GM18498 (cell line): ENCODE measurements at regions not wholly inside any gene's neighbourhood (a gene's known extent, or its start where the extent isn't known, plus 50 kb on each side); places are given as distances from the start of the nearest gene placed in this dataset.
A peak's percentile ranks its signal among the peaks of the same experiment; 100 is the strongest.

Experiments
- ATAC-seq: cut with Tn5 transposase; IDR thresholded peaks from one replicate; pipeline ENCODE4 v1.9.1; 2021; ENCODE audit warnings: mild to moderate bottlenecking, moderate library complexity; ENCODE audit not compliant: unreplicated experiment

DNA sequence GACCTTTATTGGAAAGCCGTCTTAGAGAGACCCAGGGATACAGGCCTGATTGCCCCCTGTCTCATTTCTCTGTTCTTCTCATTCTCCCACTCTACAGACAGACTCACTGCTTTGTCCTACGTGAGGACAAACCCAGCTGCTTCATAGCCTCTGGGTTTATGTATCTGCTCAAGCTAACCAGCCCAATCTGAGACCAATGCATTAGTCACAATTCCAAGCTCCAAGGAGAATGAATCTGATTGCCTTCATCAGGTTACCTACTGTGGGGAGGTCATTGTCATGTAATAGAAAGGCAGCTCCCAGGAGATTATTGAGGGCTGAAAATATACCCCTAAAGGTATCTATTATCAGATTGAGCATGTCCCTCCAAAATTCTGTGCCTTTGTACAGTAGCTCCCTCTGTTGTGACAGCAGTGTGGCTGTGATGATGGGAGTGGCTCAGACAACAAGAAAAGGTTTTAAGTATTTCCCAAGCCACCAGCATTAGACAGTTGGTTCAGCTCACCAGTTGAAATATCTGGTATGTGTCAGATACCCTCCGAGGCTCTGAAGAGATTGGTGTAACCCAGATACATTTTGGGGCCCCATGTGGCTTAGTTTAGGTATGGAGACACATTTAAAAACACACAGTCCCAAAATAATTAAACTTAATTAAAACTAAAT is 123.1 kb upstream of the EEPD1 start:
- no peak for ATAC-seq

DNA sequence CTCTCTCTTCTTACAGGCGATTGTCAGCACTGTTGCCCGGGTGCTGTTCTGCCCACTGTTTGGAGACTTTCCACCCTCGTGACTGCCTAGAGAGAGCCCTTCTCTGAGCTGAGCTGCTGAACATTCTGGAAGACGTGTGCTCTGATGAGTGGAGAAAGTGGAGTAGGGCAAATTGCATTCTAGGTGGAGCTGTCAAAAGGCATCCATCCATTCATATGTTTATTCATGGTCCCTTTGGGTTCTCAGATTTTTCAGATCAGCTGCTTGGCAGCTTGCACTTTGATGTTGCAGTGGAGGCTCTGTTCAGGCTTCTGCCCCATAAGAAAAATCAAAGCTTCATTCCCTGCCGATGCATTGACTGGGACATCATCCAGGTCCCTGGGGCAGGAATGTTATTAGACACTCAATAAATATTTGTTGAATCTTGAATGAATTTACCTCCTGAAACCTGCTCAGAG is 120.7 kb upstream of the EEPD1 start:
- no peak for ATAC-seq

DNA sequence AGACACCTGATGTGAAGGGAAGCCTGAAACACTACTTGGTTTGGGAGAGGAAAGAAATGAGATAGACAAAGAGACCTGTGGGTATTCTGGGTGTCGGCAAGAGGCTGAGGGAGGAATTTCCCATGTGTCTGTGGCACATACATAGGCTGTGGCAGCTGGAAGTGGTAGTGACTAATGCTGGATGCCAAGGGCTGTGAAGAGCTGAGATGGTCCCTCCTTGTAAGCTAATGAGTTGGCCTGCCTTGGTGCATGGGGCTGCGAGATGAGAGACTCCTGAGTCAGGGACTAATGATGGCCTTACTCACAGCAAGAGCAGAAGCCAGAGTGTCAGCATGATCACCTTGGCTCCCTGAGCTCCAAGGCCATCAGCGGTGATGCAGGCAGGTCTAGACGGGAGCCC is 119.0 kb upstream of the EEPD1 start:
- no peak for ATAC-seq

DNA sequence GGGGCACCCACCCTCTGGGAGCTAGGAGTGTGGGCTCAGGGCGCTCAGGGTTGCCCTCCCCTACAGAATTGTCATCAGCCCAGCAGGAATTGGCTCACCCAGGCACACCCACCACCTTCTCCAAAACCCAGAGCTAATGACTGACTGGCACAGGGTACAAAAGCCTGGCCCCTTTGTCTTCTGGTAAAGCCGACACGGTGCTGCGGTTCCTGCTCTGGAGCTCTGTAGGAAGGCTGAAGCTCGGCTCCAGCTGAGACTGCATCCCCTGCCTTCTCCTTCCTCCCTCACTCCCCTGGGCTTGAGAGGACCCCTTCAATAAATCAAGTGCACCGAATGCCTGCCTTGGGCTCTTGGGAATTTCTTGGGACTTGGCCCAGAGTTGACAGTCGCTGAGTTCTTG is 117.9 kb upstream of the EEPD1 start:
- no peak for ATAC-seq

DNA sequence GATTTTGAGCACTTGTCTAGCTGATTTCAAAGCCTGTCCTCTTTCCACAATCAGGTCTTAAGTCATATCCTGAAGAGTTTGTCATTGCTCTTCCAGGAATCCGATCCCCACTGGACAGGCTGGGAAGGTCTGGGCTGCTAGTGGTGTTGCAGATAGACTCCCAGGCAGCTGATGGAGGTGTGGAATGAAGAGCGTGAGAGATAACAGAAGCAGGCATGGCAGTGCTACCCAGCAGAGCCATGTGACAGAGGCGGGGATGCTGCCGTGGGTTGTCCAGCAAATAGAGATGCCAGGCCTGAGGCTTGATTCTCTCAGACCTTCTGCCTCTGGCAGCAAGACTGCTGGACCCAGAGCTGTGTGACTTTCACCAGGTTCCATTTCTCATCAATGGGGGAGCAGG is 116.5 kb upstream of the EEPD1 start:
- ATAC-seq: no peak

DNA sequence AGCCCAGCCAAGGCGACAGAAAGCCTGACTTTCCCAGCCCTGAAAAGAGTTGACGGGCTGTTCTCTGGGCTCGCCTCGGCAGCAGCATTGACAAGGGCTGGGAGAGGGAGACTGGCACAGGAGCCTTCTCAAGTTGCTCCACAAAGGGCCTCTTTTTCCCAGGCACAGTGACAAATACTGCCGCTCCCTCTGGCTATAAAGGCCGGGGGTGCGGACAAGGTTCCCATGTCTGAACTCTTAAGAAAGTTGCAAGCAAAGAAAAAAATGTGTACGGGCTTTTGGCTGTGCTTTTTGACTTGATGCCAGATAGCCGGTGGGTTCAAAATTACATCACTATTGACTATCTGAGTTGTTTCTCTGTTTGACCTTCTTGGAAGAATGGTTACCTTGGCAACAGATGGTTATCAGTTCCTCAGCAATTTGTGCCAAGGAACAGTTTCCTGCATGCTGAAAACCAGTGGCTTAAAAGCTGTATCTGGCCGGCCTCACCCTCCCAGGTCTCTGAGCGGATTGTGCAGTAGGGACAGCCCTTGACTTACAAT is 115.9 kb upstream of the EEPD1 start:
- no peak for ATAC-seq

DNA sequence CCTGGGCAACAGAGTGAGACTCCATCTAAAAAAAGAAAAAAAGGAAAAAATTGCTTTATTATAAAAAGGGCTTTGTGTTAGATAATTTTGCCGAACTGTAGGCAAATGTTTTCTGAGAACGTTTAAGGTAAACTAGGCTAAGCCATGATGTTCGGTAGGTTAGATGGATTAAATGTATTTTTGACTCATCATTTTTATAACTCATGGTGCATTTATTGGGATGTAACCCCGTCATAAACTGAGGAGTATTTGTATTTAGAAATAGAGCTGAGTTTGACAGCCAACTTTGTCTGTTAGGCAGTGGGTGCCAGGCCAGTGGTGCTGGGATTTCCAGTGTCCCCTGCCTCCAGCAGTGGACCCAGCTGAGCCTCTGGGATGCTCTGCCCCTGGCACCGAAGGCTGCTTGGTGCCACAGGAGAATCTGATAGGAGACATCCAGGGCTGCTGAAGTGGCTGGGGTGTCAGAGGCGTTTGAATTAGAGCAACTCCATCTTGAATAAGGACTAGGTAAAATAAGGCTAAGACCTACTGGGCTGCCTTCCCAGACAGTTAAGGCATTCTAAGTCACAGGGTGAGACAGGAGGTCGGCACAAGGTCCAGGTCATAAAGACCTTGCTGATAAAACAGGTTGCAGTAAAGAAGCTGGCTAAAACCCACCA is 114.9 kb upstream of the EEPD1 start:
- no peak for ATAC-seq

DNA sequence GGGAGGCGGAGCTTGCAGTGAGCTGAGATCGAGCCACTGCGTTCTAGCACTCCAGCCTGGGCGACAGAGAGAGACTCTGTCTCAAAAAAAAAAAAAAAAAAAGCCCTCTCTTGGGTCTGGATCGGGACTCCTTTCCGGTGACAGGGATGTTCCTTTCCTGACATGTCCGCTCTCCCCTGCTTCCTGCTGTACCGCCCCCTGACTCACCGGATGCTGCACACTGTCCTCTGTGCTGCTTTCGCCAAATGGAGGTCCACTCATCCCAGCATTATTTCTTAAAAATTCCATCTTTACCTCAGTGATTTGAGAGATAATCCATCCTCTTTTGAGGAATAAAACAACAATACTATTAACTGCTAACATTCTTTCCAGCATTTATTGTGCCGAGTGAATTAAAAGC is 113.8 kb upstream of the EEPD1 start:
- ATAC-seq: no peak

DNA sequence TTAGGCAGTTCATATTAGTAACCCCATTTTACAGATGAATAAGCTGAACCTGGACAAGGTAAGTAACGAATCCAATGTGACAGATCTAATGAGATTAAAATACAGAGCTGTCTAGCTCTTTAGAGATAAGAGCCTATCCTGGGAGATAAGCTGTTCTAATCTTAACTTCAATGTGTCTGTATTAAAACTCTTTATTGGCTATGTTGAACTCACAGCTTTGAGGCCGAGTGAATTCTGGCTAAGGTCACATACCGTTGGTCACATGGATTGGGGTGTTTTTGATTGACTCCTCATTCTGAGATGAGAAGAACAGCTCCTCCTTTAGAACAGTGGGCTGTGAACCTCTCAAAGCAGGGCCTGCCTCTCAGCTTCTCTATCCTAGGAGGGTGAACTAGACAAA is 113.4 kb upstream of the EEPD1 start:
- ATAC-seq: no peak

DNA sequence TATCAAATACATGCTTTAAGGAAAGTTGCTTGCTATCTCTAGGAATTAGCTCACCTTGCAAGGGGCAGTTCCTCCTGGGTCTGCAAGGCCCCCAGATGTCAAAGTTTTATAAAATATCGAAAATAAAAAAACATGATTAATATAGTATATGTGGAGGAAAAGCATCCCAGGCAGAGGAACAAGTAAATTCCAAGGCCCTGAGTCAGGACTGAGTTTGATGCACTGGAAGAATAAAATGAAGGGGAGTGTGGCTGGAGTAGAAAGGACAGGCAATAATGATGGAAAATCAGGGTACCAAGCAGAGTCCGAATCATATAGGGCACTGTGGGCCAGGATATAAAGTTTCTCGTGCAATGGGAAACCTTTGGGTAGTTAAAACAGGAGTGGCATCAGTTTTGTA is 112.4 kb upstream of the EEPD1 start:
- ATAC-seq: no peak

DNA sequence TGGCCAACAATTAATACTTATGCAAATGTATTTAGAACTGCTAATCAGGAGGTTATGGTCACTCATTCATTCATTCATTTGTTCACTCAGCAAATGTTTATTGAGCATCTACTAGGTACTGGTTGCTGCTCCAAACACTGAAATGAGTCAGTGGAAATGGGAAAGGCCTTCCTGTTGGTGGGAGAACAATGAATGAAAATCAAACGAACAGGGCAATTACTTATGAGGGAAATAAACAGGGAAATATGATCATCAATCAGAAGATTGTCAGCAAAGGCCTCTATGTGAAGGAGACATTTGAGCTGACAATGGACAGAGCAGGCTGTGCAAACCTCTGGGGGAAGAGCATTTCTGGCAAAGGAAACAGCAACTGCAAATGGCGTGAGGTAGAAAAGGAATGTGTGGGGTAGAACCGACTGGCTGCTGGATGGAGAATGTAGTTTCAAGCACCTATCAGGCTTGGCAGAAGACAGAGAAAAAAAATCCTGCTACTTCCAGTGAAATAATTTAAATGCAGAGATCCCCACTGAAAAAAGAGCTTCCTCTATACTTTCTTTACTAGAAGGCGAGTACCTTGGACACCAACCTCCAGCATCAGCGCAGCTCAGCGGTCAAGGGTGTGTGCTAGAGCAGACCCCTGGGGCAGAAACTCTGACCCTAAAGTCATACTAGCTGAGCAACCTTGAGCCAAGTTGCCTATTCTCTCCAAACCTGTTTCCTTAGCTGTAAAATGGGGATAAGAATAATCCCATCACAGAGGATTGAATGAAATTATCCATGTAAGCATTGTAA is 108.8 kb upstream of the EEPD1 start:
- ATAC-seq: no peak

DNA sequence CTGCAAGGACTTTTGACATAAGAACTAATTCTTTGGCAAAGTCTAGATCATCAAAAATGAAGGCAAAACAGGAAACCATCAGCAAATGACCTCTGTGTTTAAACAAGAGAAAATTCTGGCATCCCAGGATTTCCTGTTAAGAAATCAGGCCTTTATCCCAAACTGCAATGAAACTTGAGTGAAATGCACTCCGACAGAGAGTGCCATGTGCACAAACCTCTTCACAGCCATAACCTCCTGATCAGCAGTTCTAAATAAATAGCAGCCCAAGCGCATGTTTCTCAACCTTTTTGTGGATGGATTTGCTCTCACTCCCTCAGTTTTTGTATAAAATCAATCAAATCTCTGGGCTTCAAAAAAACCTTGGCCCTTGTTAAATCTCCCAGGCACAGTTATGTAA is 107.7 kb upstream of the EEPD1 start:
- no peak for ATAC-seq

DNA sequence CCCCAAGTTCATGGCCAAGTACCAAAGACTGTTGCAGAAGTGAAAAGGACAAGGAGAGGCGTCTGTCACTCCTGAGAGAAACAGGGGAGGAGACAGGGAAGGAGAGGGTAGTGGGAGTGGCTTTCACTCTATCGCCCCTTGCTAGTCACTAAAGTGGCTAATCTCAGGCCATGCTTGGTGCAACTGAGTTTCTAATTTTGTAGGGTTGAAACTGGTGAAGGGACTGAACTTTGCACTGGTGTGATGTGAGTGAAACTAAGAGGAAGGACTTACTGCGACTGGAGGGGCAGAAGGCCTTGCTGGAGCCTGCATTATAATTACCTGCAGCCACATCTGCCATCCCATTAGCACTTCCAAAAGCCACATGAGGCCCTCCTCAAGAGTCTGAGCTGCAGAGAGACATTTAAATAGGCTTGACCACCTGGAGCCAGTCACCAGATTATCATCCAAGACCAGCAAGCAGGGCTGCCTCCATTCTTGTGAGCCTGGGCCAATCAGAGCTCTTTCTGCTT is 107.2 kb upstream of the EEPD1 start:
- ATAC-seq: no peak

DNA sequence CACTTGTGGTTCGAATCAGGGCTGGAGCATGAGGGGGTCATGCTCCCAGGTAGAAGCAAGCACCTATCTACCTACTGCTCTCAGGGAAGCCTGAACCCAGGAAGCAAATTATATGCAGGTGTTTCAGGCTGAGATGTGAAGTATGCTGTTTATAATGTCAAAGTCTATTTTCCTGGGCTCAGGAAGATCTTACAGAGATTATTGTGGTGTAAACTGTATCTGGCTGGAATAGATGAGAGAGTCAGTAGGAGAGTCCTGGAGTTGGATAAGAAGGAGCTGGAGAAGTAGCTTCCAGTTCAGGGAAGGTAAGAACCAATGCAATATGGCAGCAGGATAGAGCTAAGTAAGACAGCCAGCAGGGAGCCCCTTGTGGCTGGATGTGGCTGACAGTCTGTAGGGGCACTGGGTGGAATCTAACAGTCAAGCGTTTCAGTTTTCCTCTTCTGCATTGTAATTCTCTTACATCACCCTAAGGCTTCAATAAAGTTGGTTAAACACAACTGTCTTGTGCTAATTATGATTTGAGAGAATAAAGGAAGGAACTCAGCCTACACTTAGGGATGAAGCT is 105.9 kb upstream of the EEPD1 start:
- no peak for ATAC-seq

DNA sequence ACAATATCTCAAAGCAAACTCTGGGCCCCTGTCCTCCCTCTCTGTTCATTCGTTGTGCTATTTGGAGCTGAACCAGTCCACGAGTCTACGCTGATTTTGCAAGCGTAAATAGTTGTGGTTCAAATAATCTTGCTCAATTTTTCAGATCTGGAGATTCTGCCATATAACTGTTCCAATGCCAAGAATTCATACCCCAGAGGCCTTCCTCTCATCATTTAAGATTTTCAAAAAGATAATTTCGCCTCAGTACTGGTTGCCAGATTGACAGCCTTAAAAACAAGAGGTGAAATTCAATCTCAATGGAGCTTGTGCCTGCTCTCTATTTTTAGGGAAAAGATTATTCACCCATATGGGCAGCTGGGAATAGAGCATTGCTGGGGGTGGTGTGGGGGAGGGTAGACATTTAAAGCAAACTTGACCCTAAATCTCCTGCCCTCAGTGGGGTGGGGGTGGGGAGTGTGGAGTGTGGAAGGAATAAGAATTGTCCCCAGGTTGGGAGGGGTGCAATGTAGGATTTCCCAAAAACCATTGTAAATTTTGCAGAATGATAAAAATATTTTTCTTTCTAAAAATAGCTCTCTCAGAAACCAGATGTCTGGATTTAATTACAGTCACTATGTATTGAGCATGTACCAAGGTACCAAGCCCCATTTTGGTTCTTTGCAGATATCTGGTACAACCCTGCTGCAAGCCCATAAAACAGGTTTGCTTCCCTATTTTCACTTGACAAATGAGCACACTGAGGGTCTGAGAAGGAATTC is 104.7 kb upstream of the EEPD1 start:
- no peak for ATAC-seq

DNA sequence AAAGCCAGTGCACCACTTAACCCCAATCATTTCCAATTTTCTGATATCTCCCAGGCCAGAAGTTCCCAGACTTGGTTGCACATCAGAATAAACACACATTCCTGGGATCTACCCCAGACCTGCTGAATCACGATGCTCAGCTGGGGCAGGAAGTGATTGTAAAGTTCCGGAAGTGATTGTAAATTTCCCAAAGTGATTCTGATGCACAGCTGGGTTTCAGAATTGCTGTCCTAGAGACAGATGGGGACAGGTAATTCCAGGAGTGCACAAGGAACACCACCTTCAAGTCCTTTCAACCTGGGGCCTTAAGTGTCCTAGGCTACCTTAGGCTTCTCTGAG is 104.2 kb upstream of the EEPD1 start:
- no peak for ATAC-seq

DNA sequence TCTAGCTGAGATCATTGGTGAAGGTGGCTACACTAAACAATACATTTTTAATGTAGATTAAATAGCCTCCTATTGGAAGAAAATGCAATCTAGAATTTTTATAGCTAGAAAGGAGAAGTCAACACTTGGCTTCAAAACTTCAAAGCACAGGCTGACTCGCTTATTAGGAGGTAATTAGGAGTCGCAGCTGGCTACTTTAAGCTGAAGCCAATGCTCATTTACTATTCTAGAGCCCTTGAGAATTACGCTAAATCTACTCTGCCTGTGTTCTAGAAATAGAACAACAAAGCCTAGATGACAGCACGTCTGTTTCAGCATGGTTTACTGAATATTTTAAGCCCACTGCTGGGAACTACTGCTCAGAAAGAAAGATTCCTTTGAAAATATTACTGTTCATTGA is 101.6 kb upstream of the EEPD1 start:
- no peak for ATAC-seq

DNA sequence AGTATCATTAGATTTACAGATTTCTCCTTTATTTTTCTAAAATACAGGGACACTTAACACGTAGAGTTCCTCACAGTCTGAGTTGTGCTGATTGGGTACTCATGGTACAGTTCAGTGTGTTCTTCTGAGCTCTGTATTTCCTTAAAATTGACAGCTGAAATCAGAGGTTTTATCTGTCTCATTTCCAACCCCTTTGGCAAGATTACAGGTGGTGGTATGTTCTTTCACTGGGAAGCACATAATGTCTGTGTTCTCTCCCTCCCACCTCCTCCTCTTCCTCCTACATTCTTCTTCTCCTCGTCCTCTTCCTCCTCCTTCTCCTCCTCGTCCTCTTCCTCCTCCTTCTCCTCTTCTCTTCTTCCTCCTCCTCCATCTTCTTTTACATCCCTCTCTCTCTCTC is 99.5 kb upstream of the EEPD1 start:
- ATAC-seq: no peak

DNA sequence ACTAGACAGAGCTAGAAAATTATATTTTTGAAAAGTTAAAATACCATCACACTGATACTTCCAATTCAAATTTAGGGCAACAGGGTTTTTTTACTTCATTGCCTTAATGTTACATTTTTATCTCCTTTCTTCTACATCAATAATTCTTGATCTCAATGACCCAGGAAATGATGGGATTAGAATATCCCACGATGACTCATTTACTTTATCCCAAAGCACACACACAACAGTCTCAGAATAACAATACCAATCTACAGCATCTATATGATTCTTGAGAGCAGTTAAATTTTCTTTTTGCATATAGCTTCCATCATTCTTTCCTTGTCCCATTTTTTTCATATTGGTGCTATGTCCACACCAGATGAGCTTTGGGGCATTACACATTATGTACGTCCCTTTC is 98.4 kb upstream of the EEPD1 start:
- no peak for ATAC-seq

DNA sequence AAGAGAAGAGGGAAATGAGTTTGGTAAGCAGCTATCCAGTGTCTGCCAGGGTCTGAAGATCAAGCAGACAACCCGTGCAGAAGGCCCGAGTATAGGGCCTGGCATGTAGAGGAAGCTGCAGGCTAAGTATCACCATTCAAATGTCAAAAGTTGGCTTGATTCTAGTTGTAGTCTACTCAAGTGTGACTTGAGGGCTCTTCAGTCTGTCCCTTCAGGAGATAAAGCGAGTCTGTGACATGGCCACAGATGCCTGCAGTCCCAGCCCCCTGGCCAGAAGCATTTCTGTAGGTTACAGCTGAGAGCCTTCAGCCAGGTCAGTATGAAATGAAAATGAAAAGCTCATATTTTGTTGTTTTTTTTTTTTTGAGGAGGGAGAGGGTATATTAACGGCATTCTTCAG is 97.8 kb upstream of the EEPD1 start:
- no peak for ATAC-seq

DNA sequence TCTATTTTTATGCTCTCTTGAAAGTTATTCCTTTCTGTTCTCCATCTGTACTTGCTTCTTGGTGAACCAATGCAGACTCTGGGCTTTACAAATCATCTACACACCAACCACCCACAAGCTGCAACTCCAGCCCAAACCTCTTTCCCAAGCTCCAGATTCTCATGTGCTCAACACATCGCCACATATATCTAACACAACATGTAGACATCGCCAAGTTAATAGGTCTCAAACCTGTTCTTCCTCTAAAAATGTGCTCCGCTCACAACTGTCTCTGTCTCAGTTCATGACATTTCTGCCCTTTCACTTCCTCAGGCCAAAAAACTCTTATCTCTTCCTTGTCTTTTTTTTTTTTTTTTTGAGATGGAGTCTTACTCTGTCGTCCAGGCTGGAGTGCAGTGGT is 95.7 kb upstream of the EEPD1 start:
- ATAC-seq: peak; percentile 75
